ENCODE measurements at regions not wholly inside any gene's neighbourhood (a gene's known extent, or its start where the extent isn't known, plus 50 kb on each side); places are given as distances from the start of the nearest gene placed in this dataset.
"Not testable (repeated sequence)": the region's sequence is repeated elsewhere in the genome, so short reads cannot be mapped to it uniquely, and the experiment has no call there.

DNA sequence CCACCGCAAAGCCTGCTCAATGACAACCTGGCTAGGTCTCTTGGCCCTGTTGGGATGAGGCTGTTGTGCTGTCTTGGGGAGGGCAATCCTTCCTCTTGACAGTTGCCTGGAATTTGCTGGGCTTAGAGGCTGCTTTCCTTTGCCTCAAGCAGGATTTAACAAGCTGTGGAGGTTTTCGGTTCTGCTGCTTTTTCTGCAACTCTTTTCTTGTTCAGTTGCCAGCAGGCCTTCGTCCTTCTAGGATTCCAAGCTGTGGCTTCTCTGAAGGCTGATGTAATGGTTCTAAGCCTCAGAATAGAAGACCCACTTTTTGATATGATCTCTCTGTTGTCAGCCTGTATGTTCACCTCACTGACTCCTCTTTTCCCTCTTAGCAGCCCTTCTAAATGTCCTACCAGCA is 149.5 kb upstream of the HS3ST4 start (continued):
- TF ChIP-seq, protein P1, sequence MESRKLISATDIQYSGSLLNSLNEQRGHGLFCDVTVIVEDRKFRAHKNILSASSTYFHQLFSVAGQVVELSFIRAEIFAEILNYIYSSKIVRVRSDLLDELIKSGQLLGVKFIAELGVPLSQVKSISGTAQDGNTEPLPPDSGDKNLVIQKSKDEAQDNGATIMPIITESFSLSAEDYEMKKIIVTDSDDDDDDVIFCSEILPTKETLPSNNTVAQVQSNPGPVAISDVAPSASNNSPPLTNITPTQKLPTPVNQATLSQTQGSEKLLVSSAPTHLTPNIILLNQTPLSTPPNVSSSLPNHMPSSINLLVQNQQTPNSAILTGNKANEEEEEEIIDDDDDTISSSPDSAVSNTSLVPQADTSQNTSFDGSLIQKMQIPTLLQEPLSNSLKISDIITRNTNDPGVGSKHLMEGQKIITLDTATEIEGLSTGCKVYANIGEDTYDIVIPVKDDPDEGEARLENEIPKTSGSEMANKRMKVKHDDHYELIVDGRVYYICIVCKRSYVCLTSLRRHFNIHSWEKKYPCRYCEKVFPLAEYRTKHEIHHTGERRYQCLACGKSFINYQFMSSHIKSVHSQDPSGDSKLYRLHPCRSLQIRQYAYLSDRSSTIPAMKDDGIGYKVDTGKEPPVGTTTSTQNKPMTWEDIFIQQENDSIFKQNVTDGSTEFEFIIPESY (IDR thresholded peaks at IDR 0.05; ENCODE audit: extremely low read depth, insufficient replicate concordance, low read length) = no peak
- TF ChIP-seq EGR1 (IDR thresholded peaks at IDR 0.05; ENCODE audit: low read depth) (no peak), ELF1 (IDR thresholded peaks at IDR 0.05; ENCODE audit: borderline replicate concordance, low read depth) (no peak), SIN3A (IDR thresholded peaks at IDR 0.05; ENCODE audit: low read depth) (no peak), CEBPB (IDR thresholded peaks at IDR 0.05; ENCODE audit: low read depth) (no peak), TCF7L2 (IDR thresholded peaks at IDR 0.05; ENCODE audit: borderline replicate concordance, extremely low read depth, insufficient read depth, insufficient read length) (no peak)

DNA sequence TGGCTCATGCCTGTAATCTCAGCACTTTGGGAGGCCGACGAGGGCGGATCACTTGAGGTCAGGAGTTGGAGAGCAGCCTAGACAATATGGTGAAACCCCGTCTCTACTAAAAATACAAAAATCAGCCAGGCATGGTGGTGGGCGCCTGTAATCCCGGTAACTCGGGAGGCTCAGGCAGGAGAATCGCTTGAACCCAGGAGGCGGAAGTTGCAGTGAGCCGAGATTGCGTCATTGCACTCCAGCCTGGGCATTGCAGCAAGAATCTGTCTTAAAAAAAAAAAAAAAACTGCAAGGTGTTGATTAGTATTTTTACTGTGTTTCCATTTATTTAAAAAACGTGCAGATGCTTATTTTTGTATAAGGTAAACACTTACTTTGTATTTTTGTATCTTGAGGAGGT is 152.0 kb upstream of the HS3ST4 start:
- POLR2A ChIA-PET; H2AFZ ChIP-seq (ENCODE audit: low read depth, low read length, poor library complexity, severe bottlenecking); H3K4me2 ChIP-seq (ENCODE audit: low read length); H3K4me3 ChIP-seq (replicated peaks in 1 of 2; ENCODE audit: low read depth in 1 of 2, low read length in 2 of 2); H3K9me3 ChIP-seq (ENCODE audit: control insufficient read depth in 1 of 2, insufficient read depth in 1 of 2, low read depth in 1 of 2, low read length in 2 of 2); CTCF ChIA-PET; intact Hi-C loops (cut with micrococcal nuclease); H3K27ac ChIP-seq (ENCODE audit: low read depth, low read length); H3K27me3 ChIP-seq (ENCODE audit: insufficient read depth, low read length); H3K36me3 ChIP-seq (ENCODE audit: control insufficient read depth in 1 of 2, insufficient read depth in 2 of 2, low read length in 2 of 2); H3K9me2 ChIP-seq (ENCODE audit: insufficient read depth); H3K9ac ChIP-seq (ENCODE audit: low read length); ATAC-seq; RAD21 ChIA-PET (ENCODE audit: low non-redundant PET in 1 of 2, low total read pairs in 2 of 2, uncharacterized antibody in 2 of 2, unreplicated experiment in 2 of 2); H3K79me2 ChIP-seq (ENCODE audit: insufficient read depth, low read length); DNase-seq (ENCODE audit: low read depth, low spot score); H3K4me1 ChIP-seq (ENCODE audit: control insufficient read depth in 1 of 2, insufficient read depth in 2 of 2, low read length in 2 of 2); BruUV-seq (replicated peaks); H4K20me1 ChIP-seq (ENCODE audit: insufficient read depth): not testable (repeated sequence)

DNA sequence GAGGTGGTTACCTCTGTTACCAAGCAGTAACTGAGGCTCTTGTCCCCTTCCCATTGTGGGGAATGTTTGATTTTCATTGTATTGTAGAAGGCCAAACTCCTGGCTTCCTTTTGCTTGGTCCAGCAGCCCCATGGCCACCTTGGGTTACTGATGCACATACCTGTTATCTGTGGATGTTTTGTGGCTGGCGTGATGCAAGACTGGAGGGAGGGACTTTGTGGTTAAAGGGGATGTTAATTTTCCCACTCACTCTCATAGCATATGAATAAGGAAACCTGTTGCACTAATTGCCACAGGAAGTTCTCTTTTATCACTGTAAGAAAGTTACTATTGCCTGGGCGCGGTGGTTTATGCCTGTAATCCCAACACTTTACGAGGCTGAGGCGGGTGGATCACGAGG is 168.6 kb upstream of the HS3ST4 start:
- RAD21 ChIA-PET (ENCODE audit: low non-redundant PET in 1 of 2, low total read pairs in 2 of 2, uncharacterized antibody in 2 of 2, unreplicated experiment in 2 of 2) = no interaction called here
- no peaks in the 10 kb centered on the region for H3K79me2 ChIP-seq (ENCODE audit: insufficient read depth, low read length)
- no peaks in the 10 kb centered on the region for H3K36me3 ChIP-seq (ENCODE audit: control insufficient read depth in 1 of 2, insufficient read depth in 2 of 2, low read length in 2 of 2)
- POLR2A ChIA-PET = no interaction called here
- no peaks in the 10 kb centered on the region for H3K9me2 ChIP-seq (ENCODE audit: insufficient read depth)
- H3K4me3 ChIP-seq (replicated peaks in 1 of 2; ENCODE audit: low read depth in 1 of 2, low read length in 2 of 2) = no peak overlapping the region
- no TSS peak for BruUV-seq (replicated peaks)
- CTCF ChIA-PET = no interaction called here
- no peak overlapping the region for H3K27ac ChIP-seq (ENCODE audit: low read depth, low read length)
- ATAC-seq (no peak), DNase-seq (ENCODE audit: low read depth, low spot score) (no peak)
- H3K4me2 ChIP-seq (ENCODE audit: low read length) = no peak overlapping the region
- intact Hi-C loops (cut with micrococcal nuclease) = no loop called here
- H4K20me1 ChIP-seq (ENCODE audit: insufficient read depth) = no peaks in the 10 kb centered on the region
- no peak overlapping the region for H2AFZ ChIP-seq (ENCODE audit: low read depth, low read length, poor library complexity, severe bottlenecking)
- no peaks in the 10 kb centered on the region for H3K4me1 ChIP-seq (ENCODE audit: control insufficient read depth in 1 of 2, insufficient read depth in 2 of 2, low read length in 2 of 2)
- no peak overlapping the region for H3K9ac ChIP-seq (ENCODE audit: low read length)
- peaks cover 18% of the 10 kb centered on the region for H3K27me3 ChIP-seq (ENCODE audit: insufficient read depth, low read length)
- no peaks in the 10 kb centered on the region for H3K9me3 ChIP-seq (ENCODE audit: control insufficient read depth in 1 of 2, insufficient read depth in 1 of 2, low read depth in 1 of 2, low read length in 2 of 2)
- TF ChIP-seq SIN3A (IDR thresholded peaks at IDR 0.05; ENCODE audit: low read depth) (no peak), SRF (IDR thresholded peaks at IDR 0.05; ENCODE audit: low read depth) (no peak), FOSL1 (IDR thresholded peaks at IDR 0.05; ENCODE audit: low read depth) (no peak), POLR2AphosphoS5 (IDR thresholded peaks at IDR 0.05; ENCODE audit: low read depth, low read length) (no peak), CBX3 (IDR thresholded peaks at IDR 0.05; ENCODE audit: low read depth) (no peak), EGR1 (IDR thresholded peaks at IDR 0.05; ENCODE audit: low read depth) (no peak), ELF1 (IDR thresholded peaks at IDR 0.05; ENCODE audit: borderline replicate concordance, low read depth) (no peak), CEBPB (IDR thresholded peaks at IDR 0.05; ENCODE audit: low read depth) (no peak), TCF7L2 (IDR thresholded peaks at IDR 0.05; ENCODE audit: borderline replicate concordance, extremely low read depth, insufficient read depth, insufficient read length) (no peak), RAD21 (IDR thresholded peaks at IDR 0.05; ENCODE audit: low read depth) (no peak), EZH2phosphoT487 (IDR thresholded peaks at IDR 0.05; ENCODE audit: borderline replicate concordance) (no peak), EZH2 (IDR thresholded peaks at IDR 0.05) (no peak), YY1 (IDR thresholded peaks at IDR 0.05; ENCODE audit: extremely low read depth, insufficient replicate concordance, low read depth, low read length) (no peak), POLR2A (IDR thresholded peaks at IDR 0.05; ENCODE audit: borderline replicate concordance, extremely low read depth, insufficient read depth, insufficient read length) (no peak), ZFX (IDR thresholded peaks at IDR 0.05) (no peak)
- TF ChIP-seq, protein P2, sequence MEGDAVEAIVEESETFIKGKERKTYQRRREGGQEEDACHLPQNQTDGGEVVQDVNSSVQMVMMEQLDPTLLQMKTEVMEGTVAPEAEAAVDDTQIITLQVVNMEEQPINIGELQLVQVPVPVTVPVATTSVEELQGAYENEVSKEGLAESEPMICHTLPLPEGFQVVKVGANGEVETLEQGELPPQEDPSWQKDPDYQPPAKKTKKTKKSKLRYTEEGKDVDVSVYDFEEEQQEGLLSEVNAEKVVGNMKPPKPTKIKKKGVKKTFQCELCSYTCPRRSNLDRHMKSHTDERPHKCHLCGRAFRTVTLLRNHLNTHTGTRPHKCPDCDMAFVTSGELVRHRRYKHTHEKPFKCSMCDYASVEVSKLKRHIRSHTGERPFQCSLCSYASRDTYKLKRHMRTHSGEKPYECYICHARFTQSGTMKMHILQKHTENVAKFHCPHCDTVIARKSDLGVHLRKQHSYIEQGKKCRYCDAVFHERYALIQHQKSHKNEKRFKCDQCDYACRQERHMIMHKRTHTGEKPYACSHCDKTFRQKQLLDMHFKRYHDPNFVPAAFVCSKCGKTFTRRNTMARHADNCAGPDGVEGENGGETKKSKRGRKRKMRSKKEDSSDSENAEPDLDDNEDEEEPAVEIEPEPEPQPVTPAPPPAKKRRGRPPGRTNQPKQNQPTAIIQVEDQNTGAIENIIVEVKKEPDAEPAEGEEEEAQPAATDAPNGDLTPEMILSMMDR (IDR thresholded peaks at IDR 0.05 in 2 of 3, conservative IDR thresholded peaks at IDR 0.05 in 1 of 3; ENCODE audit: borderline replicate concordance in 1 of 3, insufficient read depth in 1 of 3, low read depth in 2 of 3, low read length in 2 of 3) = no peak

All from HCT116 (cell line).